ENCODE measurements at regions not wholly inside any gene's neighbourhood (a gene's known extent, or its start where the extent isn't known, plus 50 kb on each side); places are given as distances from the start of the nearest gene placed in this dataset.

GRCh38 chr3:187839422-187839821, 94.2 kb upstream of the BCL6 start:
- no TSS peak for BruUV-seq (replicated peaks)
- intact Hi-C loops (cut with micrococcal nuclease; ENCODE audit: unreplicated experiment) (no loop called here), in situ Hi-C loops (cut with HindIII; ENCODE audit: low pct_unique_long_range_greater_than_20kb, low sequenced_read_pairs) (no loop called here)
- Histone ChIP-seq H3K4me1 (ENCODE audit: control insufficient read depth, insufficient read depth, low read length) (no peaks in the 10 kb centered on the region), H3K27me3 (ENCODE audit: control insufficient read depth, insufficient read depth, low read length) (no peaks in the 10 kb centered on the region; the same call in 1 of the 2 replicates), H3K4me3 (ENCODE audit: low read depth in 2 of 2, low read length in 2 of 2) (no peak overlapping the region), H3K9me3 (ENCODE audit: control insufficient read depth, insufficient read depth, low read depth, low read length) (no peaks in the 10 kb centered on the region), H3K27ac (ENCODE audit: low read length) (no peak overlapping the region), H3K36me3 (ENCODE audit: control insufficient read depth, insufficient read depth, low read length) (no peaks in the 10 kb centered on the region)
- no peak for DNase-seq (ENCODE audit: low read depth, low spot score)
- no peak for ATAC-seq
- TF ChIP-seq CTCF (IDR thresholded peaks at IDR 0.05) (no peak), TCF7L2 (IDR thresholded peaks at IDR 0.05; ENCODE audit: low read depth, low read length) (no peak), SIN3A (IDR thresholded peaks at IDR 0.05; ENCODE audit: borderline replicate concordance, insufficient read depth, low read depth, low read length) (no peak), REST (IDR thresholded peaks at IDR 0.05; ENCODE audit: insufficient read depth in 1 of 2, low read depth in 2 of 2, low read length in 1 of 2) (no peak), POLR2AphosphoS5 (IDR thresholded peaks at IDR 0.05; ENCODE audit: low read depth, low read length) (no peak)
- ChIA-PET CTCF (no interaction called here), POLR2A (no interaction called here)

- H3K27me3 ChIP-seq (ENCODE audit: control insufficient read depth, insufficient read depth, low read length) = peaks cover 2% of the 10 kb centered on the region; the same call in 1 of the 2 replicates
- no peak overlapping the region for H3K27ac ChIP-seq (ENCODE audit: low read length)
- no peak overlapping the region for H3K4me3 ChIP-seq (ENCODE audit: low read depth in 2 of 2, low read length in 2 of 2)
- DNase-seq (ENCODE audit: low read depth, low spot score) (no peak), ATAC-seq (no peak)
- H3K36me3 ChIP-seq (ENCODE audit: control insufficient read depth, insufficient read depth, low read length) = no peaks in the 10 kb centered on the region
- in situ Hi-C loops (cut with HindIII; ENCODE audit: low pct_unique_long_range_greater_than_20kb, low sequenced_read_pairs) (no loop called here), intact Hi-C loops (cut with micrococcal nuclease; ENCODE audit: unreplicated experiment) (no loop called here)
- BruUV-seq (replicated peaks) = no TSS peak
- ChIA-PET CTCF (interaction anchor here (1.0 kb wide), 1 partner anchor 495 kb away, joined by 3 read pairs; no protein-coding TSS in a partner anchor), POLR2A (interaction anchor here (0.6 kb wide), 1 partner anchor 373 kb away, joined by 4 read pairs; no protein-coding TSS in a partner anchor)
- TF ChIP-seq CTCF (IDR thresholded peaks at IDR 0.05) (no peak), SIN3A (IDR thresholded peaks at IDR 0.05; ENCODE audit: borderline replicate concordance, insufficient read depth, low read depth, low read length) (no peak), REST (IDR thresholded peaks at IDR 0.05; ENCODE audit: insufficient read depth in 1 of 2, low read depth in 2 of 2, low read length in 1 of 2) (no peak), TCF7L2 (IDR thresholded peaks at IDR 0.05; ENCODE audit: low read depth, low read length) (no peak), POLR2AphosphoS5 (IDR thresholded peaks at IDR 0.05; ENCODE audit: low read depth, low read length) (no peak)
- no peaks in the 10 kb centered on the region for H3K4me1 ChIP-seq (ENCODE audit: control insufficient read depth, insufficient read depth, low read length)
- no peaks in the 10 kb centered on the region for H3K9me3 ChIP-seq (ENCODE audit: control insufficient read depth, insufficient read depth, low read depth, low read length)
Observed at GRCh38 chr3:187840856-187841255, 95.6 kb upstream of the BCL6 start.

All from Panc1 (cell line).